HepG2 (cell line): ENCODE measurements at regions not wholly inside any gene's neighbourhood (a gene's known extent, or its start where the extent isn't known, plus 50 kb on each side); places are given as distances from the start of the nearest gene placed in this dataset.

Source experiments
- ATAC-seq: fragments of 200-7000 bp; cut with Tn5 transposase; 3 replicates; pipeline ENCODE4 v1.9.1; 2020; ENCODE audit warnings: mild to moderate bottlenecking, moderate library complexity
- BruUV-seq: library from RNA; stranded (reverse); fragments of 400-500 nt; replicated peaks from 2 replicates; lab custom pipeline; 2021; lab: Mats Ljungman, UMichigan
- CTCF ChIA-PET: fragments of 300-600 bp; formaldehyde crosslinking; extraction: SDS; loops from one replicate; lab custom pipeline; 2021; ENCODE audit warnings: low total read pairs, inconsistent platforms, low intra/inter-chr PET ratio; lab: Yijun Ruan, JAX
- POLR2A ChIA-PET: fragments of 350-600 bp; sonication (Branson Sonifier 250); formaldehyde crosslinking; loops from one replicate; lab custom pipeline; 2020; ENCODE audit warnings: antibody characterized with exemption, inconsistent platforms; lab: Yijun Ruan, JAX
- DNase-seq: peaks from one replicate; pipeline ENCODE4 v3.0.0-alpha.2; 2015; ENCODE audit warnings: low spot score
- FAIRE-seq: peaks from 3 replicates; lab custom pipeline; 2011; peaks lifted over from hg19 to GRCh38; lab: Jason Lieb, UNC
- H2AFZ ChIP-seq: one replicate; pipeline ENCODE4 v1.6.1; 2011; ENCODE audit warnings: low read length, inconsistent platforms
- H3K27ac ChIP-seq: fragments of 300-600 bp; 3 replicates; pipeline ENCODE4 v1.8.0; 2011; ENCODE audit warnings: mixed run types, mild to moderate bottlenecking, mixed read lengths, low read length, inconsistent platforms; ENCODE audit not compliant: insufficient read depth; ENCODE audit errors: extremely low read length
- H3K27me3 ChIP-seq, 2 experiments: fragments of 200-600 bp in 1 of 2; 2 replicates in 1 of 2; 3 replicates in 1 of 2; pipeline versions ENCODE4 v1.6.0 to v1.8.0; 2011; ENCODE audit warnings: low read length in 2 of 2, mild to moderate bottlenecking in 2 of 2, moderate library complexity in 2 of 2, inconsistent platforms in 1 of 2; ENCODE audit not compliant: insufficient read depth in 2 of 2, control insufficient read depth in 1 of 2
- H3K36me3 ChIP-seq, 2 experiments: fragments of 200-600 bp in 1 of 2; replicated peaks in 1 of 2; 2 replicates in 1 of 2; 3 replicates in 1 of 2; pipeline versions ENCODE4 v1.5.1 to v1.8.0; 2011; ENCODE audit warnings: low read length in 2 of 2, inconsistent platforms in 1 of 2; ENCODE audit not compliant: insufficient read depth in 2 of 2, control insufficient read depth in 1 of 2
- H3K4me1 ChIP-seq: 2 replicates; pipeline ENCODE4 v1.5.1; 2012; ENCODE audit warnings: low read length, inconsistent platforms; ENCODE audit not compliant: insufficient read depth
- H3K4me2 ChIP-seq: 2 replicates; pipeline ENCODE4 v1.6.0; 2011; ENCODE audit warnings: low read depth, low read length, inconsistent platforms
- H3K4me3 ChIP-seq, 3 experiments: fragments of 200-600 bp in 1 of 3; sonication (generic), shearing (Covaris generic) in 1 of 3; replicated peaks in 1 of 3; 2 replicates each; pipeline ENCODE4 v1.5.1; 2011 to 2016; ENCODE audit warnings: low read length in 3 of 3, inconsistent platforms in 2 of 3, low read depth in 2 of 3, mild to moderate bottlenecking in 2 of 3, control low read depth in 1 of 3, mixed read lengths in 1 of 3; ENCODE audit not compliant: insufficient read depth in 1 of 3
- H3K79me2 ChIP-seq: one replicate; pipeline ENCODE4 v1.6.1; 2011; ENCODE audit warnings: low read length, inconsistent platforms; ENCODE audit not compliant: insufficient read depth
- H3K9ac ChIP-seq: 2 replicates; pipeline ENCODE4 v1.6.0; 2011; ENCODE audit warnings: mild to moderate bottlenecking, low read depth, low read length, inconsistent platforms; ENCODE audit not compliant: insufficient read depth
- H3K9me3 ChIP-seq: 2 replicates; pipeline ENCODE4 v1.5.1; 2012; ENCODE audit warnings: mild to moderate bottlenecking, low read length
- H4K20me1 ChIP-seq: 2 replicates; pipeline ENCODE4 v1.6.0; 2011; ENCODE audit warnings: inconsistent platforms, mild to moderate bottlenecking, low read length, moderate library complexity; ENCODE audit not compliant: insufficient read depth
- GATAD1 ChIP-seq: IDR thresholded peaks from 2 replicates; pipeline ENCODE4 v1.6.1; 2016; ENCODE audit warnings: missing genetic modification reagents, missing compliant biosample characterization
- HMGA1 ChIP-seq: sonication (generic); formaldehyde crosslinking; conservative IDR thresholded peaks from 2 replicates; pipeline ENCODE4 v1.4.0; 2020; ENCODE audit warnings: missing genetic modification reagents
- MAFK ChIP-seq, 2 experiments: IDR thresholded peaks in 1 of 2; conservative IDR thresholded peaks in 1 of 2; 2 replicates each; pipeline ENCODE4 v1.6.1; 2011; ENCODE audit warnings: improper control_type of control experiment in 2 of 2, low read length in 2 of 2
- MTF1 ChIP-seq: sonication (generic); formaldehyde crosslinking; IDR thresholded peaks from 2 replicates; pipeline ENCODE4 v1.5.0; 2020; ENCODE audit warnings: missing genetic modification reagents
- PITX1 ChIP-seq: sonication (generic); formaldehyde crosslinking; IDR thresholded peaks from 2 replicates; pipeline ENCODE4 v1.5.1; 2020; ENCODE audit warnings: mild to moderate bottlenecking, missing genetic modification reagents
- SMAD1 ChIP-seq: sonication (generic); formaldehyde crosslinking; IDR thresholded peaks from 2 replicates; pipeline ENCODE4 v1.4.0; 2020; ENCODE audit warnings: missing genetic modification reagents, low read depth, mild to moderate bottlenecking, borderline replicate concordance
- TRIM22 ChIP-seq: fragments of 450-650 bp; IDR thresholded peaks from 2 replicates; pipeline ENCODE4 v1.6.1; 2017
- ZFP91 ChIP-seq: sonication (generic); formaldehyde crosslinking; IDR thresholded peaks from 2 replicates; pipeline ENCODE4 v1.9.0; 2022; ENCODE audit warnings: missing genetic modification reagents, mild to moderate bottlenecking, borderline replicate concordance
- ZNF136 ChIP-seq: sonication (generic); formaldehyde crosslinking; IDR thresholded peaks from 2 replicates; pipeline ENCODE4 v1.8.1; 2022; ENCODE audit warnings: low read depth, mild to moderate bottlenecking, moderate library complexity, missing genetic modification reagents
- ZNF549 ChIP-seq: sonication (generic); formaldehyde crosslinking; IDR thresholded peaks from 2 replicates; pipeline ENCODE4 v1.5.0; 2020; ENCODE audit warnings: missing genetic modification reagents
- ZNF567 ChIP-seq: sonication (generic); formaldehyde crosslinking; IDR thresholded peaks from 2 replicates; pipeline ENCODE4 v1.8.1; 2023; ENCODE audit warnings: mild to moderate bottlenecking, missing genetic modification reagents, borderline replicate concordance
- ZNF660 ChIP-seq: sonication (generic); formaldehyde crosslinking; IDR thresholded peaks from 2 replicates; pipeline ENCODE4 v1.5.1; 2020; ENCODE audit warnings: mild to moderate bottlenecking, low read depth, missing genetic modification reagents, borderline replicate concordance
- ZNF816 ChIP-seq: sonication (generic); formaldehyde crosslinking; IDR thresholded peaks from 2 replicates; pipeline ENCODE4 v1.8.0; 2022; ENCODE audit warnings: missing genetic modification reagents, mild to moderate bottlenecking, borderline replicate concordance
- ZNF879 ChIP-seq: sonication (generic); formaldehyde crosslinking; IDR thresholded peaks from 2 replicates; pipeline ENCODE4 v1.8.1; 2023; ENCODE audit warnings: missing genetic modification reagents
- ZSCAN20 ChIP-seq: sonication (generic); formaldehyde crosslinking; IDR thresholded peaks from 2 replicates; pipeline ENCODE4 v1.4.0; 2020; ENCODE audit warnings: missing genetic modification reagents, mild to moderate bottlenecking, borderline replicate concordance
- WGBS: methylation state at CpG from one replicate; pipeline ENCODE4 v1.1.6; 2017; ENCODE audit warnings: low lambda C conversion rate; 5-methylcytosine and 5-hydroxymethylcytosine counted together
- in situ Hi-C: cut with HindIII; loops from 2 replicates; pipeline ENCODE4 v1.10.0; 2017; ENCODE audit warnings: low pct_unique_long_range_greater_than_20kb; ENCODE audit not compliant: extremely low pct_ligation_motif_present
- intact Hi-C: fragments of 100-400 bp; cut with micrococcal nuclease; formaldehyde crosslinking; loops from one replicate; pipeline ENCODE4 v1.10.0; 2022; ENCODE audit not compliant: unreplicated experiment
- TF ChIP-seq, protein P1 (sequence below): sonication (generic); formaldehyde crosslinking; conservative IDR thresholded peaks from 2 replicates; pipeline ENCODE4 v1.4.0; 2020; ENCODE audit warnings: missing genetic modification reagents
- TF ChIP-seq, protein P2 (sequence below): sonication (generic); formaldehyde crosslinking; IDR thresholded peaks from 2 replicates; pipeline ENCODE4 v1.8.1; 2023; ENCODE audit warnings: missing genetic modification reagents, inconsistent platforms, borderline replicate concordance
- TF ChIP-seq, protein P3 (sequence below): sonication (generic); formaldehyde crosslinking; IDR thresholded peaks from 2 replicates; pipeline ENCODE4 v1.4.0; 2020; ENCODE audit warnings: mild to moderate bottlenecking, missing genetic modification reagents

DNA sequence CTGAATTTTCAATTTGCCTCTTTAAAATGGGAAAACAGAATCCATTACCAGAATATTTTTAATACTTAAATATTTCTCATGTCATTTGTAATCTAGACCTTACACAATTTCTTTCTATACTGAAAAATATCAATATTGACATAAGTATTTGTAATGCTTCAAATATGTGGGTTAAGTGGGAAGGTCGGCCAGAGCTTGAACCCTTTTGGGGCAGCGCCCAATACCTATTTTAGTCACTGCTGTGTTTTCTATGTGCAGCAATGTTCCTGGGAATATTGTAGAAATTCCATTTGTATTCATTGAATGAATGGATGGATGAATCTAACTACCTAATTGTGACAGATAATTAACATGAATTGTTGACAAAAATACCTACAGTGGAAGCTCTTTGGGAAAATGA lies 459.7 kb upstream of the ZNF717 start:
- Histone ChIP-seq H3K79me2 (no peaks in the 10 kb centered on the region), H3K36me3 (no peaks in the 10 kb centered on the region), H3K9ac (no peak overlapping the region), H3K27ac (no peak overlapping the region), H3K4me1 (no peaks in the 10 kb centered on the region), H3K27me3 (no peaks in the 10 kb centered on the region), H4K20me1 (no peaks in the 10 kb centered on the region), H3K4me3 (no peak overlapping the region), H3K9me3 (no peaks in the 10 kb centered on the region; the same call in 1 of the 2 replicates), H2AFZ (no peak overlapping the region), H3K4me2 (no peak overlapping the region)
- no peak for FAIRE-seq
- CTCF ChIA-PET = no interaction called here
- no peak for ATAC-seq
- no TSS peak for BruUV-seq
- POLR2A ChIA-PET = no interaction called here
- intact Hi-C loops = no loop called here
- in situ Hi-C loops = no loop called here
- 14% methylated on average over 2 of the region's 2 CpGs for WGBS
- no peak for DNase-seq
- TF ChIP-seq ZSCAN20 (CRISPR knock-in tag) (no peak), ZNF567 (CRISPR knock-in tag) (no peak), ZNF136 (CRISPR knock-in tag) (no peak), MAFK (conservative IDR thresholded peaks at IDR 0.05 in 1 of 2, IDR thresholded peaks at IDR 0.05 in 1 of 2; ENCODE audit: low read length in 2 of 2) (no peak), ZNF549 (CRISPR knock-in tag) (no peak), HMGA1 (CRISPR knock-in tag) (no peak), ZNF879 (CRISPR knock-in tag) (no peak), ZNF660 (CRISPR knock-in tag) (no peak), PITX1 (CRISPR knock-in tag) (no peak), ZFP91 (CRISPR knock-in tag) (no peak), SMAD1 (CRISPR knock-in tag) (no peak), GATAD1 (CRISPR knock-in tag) (no peak), TRIM22 (no peak), MTF1 (CRISPR knock-in tag) (no peak), ZNF816 (CRISPR knock-in tag) (no peak)
- TF ChIP-seq, protein P1, sequence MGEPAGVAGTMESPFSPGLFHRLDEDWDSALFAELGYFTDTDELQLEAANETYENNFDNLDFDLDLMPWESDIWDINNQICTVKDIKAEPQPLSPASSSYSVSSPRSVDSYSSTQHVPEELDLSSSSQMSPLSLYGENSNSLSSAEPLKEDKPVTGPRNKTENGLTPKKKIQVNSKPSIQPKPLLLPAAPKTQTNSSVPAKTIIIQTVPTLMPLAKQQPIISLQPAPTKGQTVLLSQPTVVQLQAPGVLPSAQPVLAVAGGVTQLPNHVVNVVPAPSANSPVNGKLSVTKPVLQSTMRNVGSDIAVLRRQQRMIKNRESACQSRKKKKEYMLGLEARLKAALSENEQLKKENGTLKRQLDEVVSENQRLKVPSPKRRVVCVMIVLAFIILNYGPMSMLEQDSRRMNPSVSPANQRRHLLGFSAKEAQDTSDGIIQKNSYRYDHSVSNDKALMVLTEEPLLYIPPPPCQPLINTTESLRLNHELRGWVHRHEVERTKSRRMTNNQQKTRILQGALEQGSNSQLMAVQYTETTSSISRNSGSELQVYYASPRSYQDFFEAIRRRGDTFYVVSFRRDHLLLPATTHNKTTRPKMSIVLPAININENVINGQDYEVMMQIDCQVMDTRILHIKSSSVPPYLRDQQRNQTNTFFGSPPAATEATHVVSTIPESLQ (CRISPR knock-in tag) = no peak
- TF ChIP-seq, protein P2, sequence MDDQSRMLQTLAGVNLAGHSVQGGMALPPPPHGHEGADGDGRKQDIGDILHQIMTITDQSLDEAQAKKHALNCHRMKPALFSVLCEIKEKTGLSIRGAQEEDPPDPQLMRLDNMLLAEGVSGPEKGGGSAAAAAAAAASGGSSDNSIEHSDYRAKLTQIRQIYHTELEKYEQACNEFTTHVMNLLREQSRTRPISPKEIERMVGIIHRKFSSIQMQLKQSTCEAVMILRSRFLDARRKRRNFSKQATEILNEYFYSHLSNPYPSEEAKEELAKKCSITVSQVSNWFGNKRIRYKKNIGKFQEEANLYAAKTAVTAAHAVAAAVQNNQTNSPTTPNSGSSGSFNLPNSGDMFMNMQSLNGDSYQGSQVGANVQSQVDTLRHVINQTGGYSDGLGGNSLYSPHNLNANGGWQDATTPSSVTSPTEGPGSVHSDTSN (CRISPR knock-in tag) = no peak
- TF ChIP-seq, protein P3, sequence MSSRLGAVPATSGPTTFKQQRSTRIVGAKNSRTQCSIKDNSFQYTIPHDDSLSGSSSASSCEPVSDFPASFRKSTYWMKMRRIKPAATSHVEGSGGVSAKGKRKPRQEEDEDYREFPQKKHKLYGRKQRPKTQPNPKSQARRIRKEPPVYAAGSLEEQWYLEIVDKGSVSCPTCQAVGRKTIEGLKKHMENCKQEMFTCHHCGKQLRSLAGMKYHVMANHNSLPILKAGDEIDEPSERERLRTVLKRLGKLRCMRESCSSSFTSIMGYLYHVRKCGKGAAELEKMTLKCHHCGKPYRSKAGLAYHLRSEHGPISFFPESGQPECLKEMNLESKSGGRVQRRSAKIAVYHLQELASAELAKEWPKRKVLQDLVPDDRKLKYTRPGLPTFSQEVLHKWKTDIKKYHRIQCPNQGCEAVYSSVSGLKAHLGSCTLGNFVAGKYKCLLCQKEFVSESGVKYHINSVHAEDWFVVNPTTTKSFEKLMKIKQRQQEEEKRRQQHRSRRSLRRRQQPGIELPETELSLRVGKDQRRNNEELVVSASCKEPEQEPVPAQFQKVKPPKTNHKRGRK (CRISPR knock-in tag) = no peak
